T-cell (primary cell): ENCODE measurements at regions not wholly inside any gene's neighbourhood (a gene's known extent, or its start where the extent isn't known, plus 50 kb on each side); places are given as distances from the start of the nearest gene placed in this dataset.
"Not testable (repeated sequence)": the region's sequence is repeated elsewhere in the genome, so short reads cannot be mapped to it uniquely, and the experiment has no call there.

Experiments
- ATAC-seq, 4 experiments: fragments of 200-7000 bp in 3 of 4; fragments of 150-1000 bp in 1 of 4; cut with Tn5 transposase; replicated peaks in 1 of 4; 1 replicate in 3 of 4; 2 replicates in 1 of 4; pipeline ENCODE4 v1.10.0; 2021; ENCODE audit warnings: moderate library complexity in 3 of 4, mild to moderate bottlenecking in 2 of 4, moderate number of reproducible peaks in 1 of 4
- CTCF ChIA-PET, 2 donors: fragments of 300-600 bp; sonication (Branson Sonifier 250); formaldehyde crosslinking; loops; one replicate each; lab custom pipeline; 2022; ENCODE audit warnings: antibody characterized with exemption in 2 of 2; lab: Charles Lee
- POLR2A ChIA-PET, 2 donors: fragments of 300-600 bp; sonication (Branson Sonifier 250); formaldehyde crosslinking; loops; one replicate each; lab custom pipeline; 2022; ENCODE audit warnings: antibody characterized with exemption in 2 of 2; lab: Charles Lee
- DNase-seq, 35 experiments: peaks; one replicate each; pipeline versions ENCODE4 v3.0.0 to v3.0.0-alpha.2; 2013 to 2023
- H3K27ac ChIP-seq: one replicate; pipeline ENCODE4 v1.5.1; 2013; ENCODE audit warnings: low read length
- H3K27me3 ChIP-seq, 2 experiments: replicated peaks in 1 of 2; 1 replicate in 1 of 2; 2 replicates in 1 of 2; pipeline versions ENCODE4 v1.6.1 to v1.7.0; 2013; ENCODE audit warnings: low read length in 1 of 2, mixed read lengths in 1 of 2; ENCODE audit not compliant: control insufficient read depth in 2 of 2, insufficient read depth in 2 of 2; ENCODE audit errors: extremely low read depth in 1 of 2
- H3K36me3 ChIP-seq, 2 donors: 1 replicate in 1 of 2; 2 replicates in 1 of 2; pipeline versions ENCODE4 v1.6.1 to v1.7.0; 2013; ENCODE audit warnings: low read length in 1 of 2; ENCODE audit not compliant: control insufficient read depth in 2 of 2, insufficient read depth in 1 of 2; ENCODE audit errors: extremely low read depth in 1 of 2
- H3K4me1 ChIP-seq, 2 experiments: 1 replicate in 1 of 2; 2 replicates in 1 of 2; pipeline versions ENCODE4 v1.6.1 to v1.7.0; 2013; ENCODE audit warnings: low read length in 2 of 2, mixed read lengths in 1 of 2; ENCODE audit not compliant: insufficient read depth in 2 of 2, control insufficient read depth in 1 of 2; ENCODE audit errors: extremely low read depth in 1 of 2
- H3K4me3 ChIP-seq, 2 donors: 1 replicate in 1 of 2; 2 replicates in 1 of 2; pipeline versions ENCODE4 v1.5.1 to v1.7.0; 2013; ENCODE audit warnings: mild to moderate bottlenecking in 2 of 2, low read length in 1 of 2, moderate library complexity in 1 of 2; ENCODE audit not compliant: control insufficient read depth in 1 of 2; ENCODE audit errors: extremely low read depth in 1 of 2
- H3K9me3 ChIP-seq: 2 replicates; pipeline ENCODE4 v1.7.0; 2013
- H3K27ac Mint-ChIP-seq, 2 donors: one replicate each; pipeline ENCODE4 v1.8.0; 2020 to 2021; ENCODE audit warnings: mild to moderate bottlenecking in 2 of 2, mixed read lengths in 2 of 2
- H3K27me3 Mint-ChIP-seq, 2 donors: one replicate each; pipeline ENCODE4 v1.8.0; 2021 to 2022; ENCODE audit warnings: mixed read lengths in 2 of 2
- H3K36me3 Mint-ChIP-seq: one replicate; pipeline ENCODE4 v1.8.0; 2021; ENCODE audit warnings: mixed read lengths
- H3K4me1 Mint-ChIP-seq, 3 donors: one replicate each; pipeline ENCODE4 v1.8.0; 2020 to 2022; ENCODE audit warnings: mixed read lengths in 3 of 3, mild to moderate bottlenecking in 1 of 3
- H3K4me3 Mint-ChIP-seq, 3 donors: one replicate each; pipeline ENCODE4 v1.8.0; 2020 to 2022; ENCODE audit warnings: mild to moderate bottlenecking in 3 of 3, mixed read lengths in 3 of 3, moderate library complexity in 3 of 3
- H3K9me3 Mint-ChIP-seq, 3 donors: one replicate each; pipeline ENCODE4 v1.8.0; 2020 to 2022; ENCODE audit warnings: mixed read lengths in 3 of 3
- WGBS: methylation state at CpG from one replicate; pipeline ENCODE4 v1.1.5; 2013; ENCODE audit warnings: missing lambda C conversion rate; ENCODE audit not compliant: insufficient coverage; 5-methylcytosine and 5-hydroxymethylcytosine counted together

- 67% methylated on average over 5 of the region's 6 CpGs for WGBS
- H3K9me3 ChIP-seq, result no peaks in the 10 kb centered on the region
- H3K4me1 Mint-ChIP-seq, result no peaks in the 10 kb centered on the region
- no peak for DNase-seq
- H3K27ac Mint-ChIP-seq, result no peak overlapping the region
- H3K4me3 Mint-ChIP-seq, result no peak overlapping the region
- no peaks in the 10 kb centered on the region for H3K4me1 ChIP-seq
- no peak overlapping the region for H3K4me3 ChIP-seq
- H3K27me3 ChIP-seq, result no peaks in the 10 kb centered on the region
- ChIA-PET POLR2A (no interaction called here), CTCF (interaction anchor here in 1 of 2 donors (0.6 kb wide), 1 partner anchor 39 kb away, joined by 3 read pairs; no protein-coding TSS in a partner anchor)
- no peaks in the 10 kb centered on the region for H3K36me3 Mint-ChIP-seq
- peaks cover 0 to 3% (median 0%) of the 10 kb centered on the region in 3 donors for H3K9me3 Mint-ChIP-seq
- H3K36me3 ChIP-seq, result no peaks in the 10 kb centered on the region
- H3K27ac ChIP-seq, result no peak overlapping the region
- peaks cover 0 to 10% of the 10 kb centered on the region in 2 donors for H3K27me3 Mint-ChIP-seq
- no peak for ATAC-seq
Observed at GRCh38 chr3:159669766-159670165, 318.9 kb upstream of the IL12A start.

GRCh38 chr3:159672728-159673688 is 315.6 kb upstream of the IL12A start:
- ATAC-seq, result no peak
- Mint-ChIP-seq H3K36me3 (no peaks in the 10 kb centered on the region), H3K27ac (no peak overlapping the region), H3K9me3 (peaks cover 0 to 4% (median 0%) of the 10 kb centered on the region in 3 donors), H3K4me1 (no peaks in the 10 kb centered on the region), H3K4me3 (no peak overlapping the region), H3K27me3 (peaks cover 0 to 10% of the 10 kb centered on the region in 2 donors)
- WGBS, result no CpG with 5 or more reads among the region's 5 CpGs
- Histone ChIP-seq H3K4me1 (no peaks in the 10 kb centered on the region), H3K27ac (no peak overlapping the region), H3K36me3 (no peaks in the 10 kb centered on the region), H3K27me3 (no peaks in the 10 kb centered on the region), H3K4me3 (no peak overlapping the region), H3K9me3 (no peaks in the 10 kb centered on the region)
- CTCF ChIA-PET, result no interaction called here
- POLR2A ChIA-PET, result no interaction called here
- no peak for DNase-seq

- H3K27me3 ChIP-seq, result no peaks in the 10 kb centered on the region
- no peak overlapping the region for H3K4me3 Mint-ChIP-seq
- H3K4me3 ChIP-seq, result no peak overlapping the region
- H3K27ac Mint-ChIP-seq, result no peak overlapping the region
- no peaks in the 10 kb centered on the region for H3K9me3 ChIP-seq
- DNase-seq (no peak), ATAC-seq (no peak)
- no peaks in the 10 kb centered on the region for H3K4me1 Mint-ChIP-seq
- no peaks in the 10 kb centered on the region for H3K36me3 Mint-ChIP-seq
- no peaks in the 10 kb centered on the region for H3K36me3 ChIP-seq
- H3K27ac ChIP-seq, result no peak overlapping the region
- peaks cover 0 to 12% of the 10 kb centered on the region in 2 donors for H3K27me3 Mint-ChIP-seq
- ChIA-PET CTCF (no interaction called here), POLR2A (no interaction called here)
- H3K4me1 ChIP-seq, result no peaks in the 10 kb centered on the region
- WGBS, result 100% methylated on average over 1 of the region's 2 CpGs
- H3K9me3 Mint-ChIP-seq, result peaks cover 0 to 5% (median 0%) of the 10 kb centered on the region in 3 donors
Observed at GRCh38 chr3:159674583-159674982, 314.1 kb upstream of the IL12A start.

GRCh38 chr3:159675285-159675684 is 313.4 kb upstream of the IL12A start:
- H3K9me3 ChIP-seq, result no peaks in the 10 kb centered on the region
- H3K4me1 Mint-ChIP-seq, result no peaks in the 10 kb centered on the region
- no peaks in the 10 kb centered on the region for H3K27me3 ChIP-seq
- H3K27ac Mint-ChIP-seq, result no peak overlapping the region
- H3K4me3 ChIP-seq, result no peak overlapping the region
- no peaks in the 10 kb centered on the region for H3K36me3 ChIP-seq
- H3K27ac ChIP-seq, result no peak overlapping the region
- H3K27me3 Mint-ChIP-seq, result peaks cover 0 to 12% of the 10 kb centered on the region in 2 donors
- POLR2A ChIA-PET, result no interaction called here
- peaks cover 0 to 5% (median 0%) of the 10 kb centered on the region in 3 donors for H3K9me3 Mint-ChIP-seq
- ATAC-seq (no peak), DNase-seq (no peak)
- H3K36me3 Mint-ChIP-seq, result no peaks in the 10 kb centered on the region
- H3K4me1 ChIP-seq, result no peaks in the 10 kb centered on the region
- no CpG with 5 or more reads among the region's 4 CpGs for WGBS
- no peak overlapping the region for H3K4me3 Mint-ChIP-seq
- CTCF ChIA-PET, result no interaction called here

- 65% methylated on average over 4 of the region's 11 CpGs for WGBS
- DNase-seq (no peak), ATAC-seq (no peak)
- no peaks in the 10 kb centered on the region for H3K36me3 ChIP-seq
- H3K4me1 Mint-ChIP-seq, result no peaks in the 10 kb centered on the region
- H3K27me3 ChIP-seq, result no peaks in the 10 kb centered on the region
- peaks cover 2 to 10% of the 10 kb centered on the region in 2 donors for H3K27me3 Mint-ChIP-seq
- no peaks in the 10 kb centered on the region for H3K4me1 ChIP-seq
- H3K27ac ChIP-seq, result no peak overlapping the region
- no peak overlapping the region for H3K4me3 Mint-ChIP-seq
- ChIA-PET CTCF (no interaction called here), POLR2A (no interaction called here)
- H3K4me3 ChIP-seq, result no peak overlapping the region
- H3K36me3 Mint-ChIP-seq, result no peaks in the 10 kb centered on the region
- H3K27ac Mint-ChIP-seq, result no peak overlapping the region
- H3K9me3 Mint-ChIP-seq, result peaks cover 0 to 10% (median 0%) of the 10 kb centered on the region in 3 donors
- H3K9me3 ChIP-seq, result no peaks in the 10 kb centered on the region
Observed at GRCh38 chr3:159679900-159680299, 308.7 kb upstream of the IL12A start.

GRCh38 chr3:159681717-159682116 is 306.9 kb upstream of the IL12A start:
- ATAC-seq, H3K36me3 Mint-ChIP-seq, H3K27me3 ChIP-seq, H3K4me1 ChIP-seq, DNase-seq, H3K4me3 ChIP-seq, H3K36me3 ChIP-seq, H3K27ac ChIP-seq, H3K9me3 Mint-ChIP-seq, H3K4me3 Mint-ChIP-seq, H3K27me3 Mint-ChIP-seq, H3K27ac Mint-ChIP-seq, POLR2A ChIA-PET, H3K4me1 Mint-ChIP-seq, CTCF ChIA-PET, H3K9me3 ChIP-seq: not testable (repeated sequence)
- no CpG with 5 or more reads among the region's 5 CpGs for WGBS
